Neural progenitor cell (in vitro differentiated cells): ENCODE measurements at regions not wholly inside any gene's neighbourhood (a gene's known extent, or its start where the extent isn't known, plus 50 kb on each side); places are given as distances from the start of the nearest gene placed in this dataset.

Source experiments
- CTCF ChIP-seq: fragments of 200-600 bp; sonication (generic); IDR thresholded peaks from 2 replicates; pipeline ENCODE4 v1.5.1; 2017; ENCODE audit warnings: antibody characterized with exemption, mild to moderate bottlenecking
- EZH2 ChIP-seq: fragments of 200-600 bp; sonication (generic); IDR thresholded peaks from 2 replicates; pipeline ENCODE4 v1.6.1; 2017; ENCODE audit warnings: antibody characterized with exemption, mild to moderate bottlenecking, moderate library complexity
- EZH2phosphoT487 ChIP-seq: fragments of 200-600 bp; sonication (generic); IDR thresholded peaks from 2 replicates; pipeline ENCODE4 v1.6.1; 2017; ENCODE audit warnings: antibody characterized with exemption

GRCh38 chr4:57249083-57249482 is 138.9 kb upstream of the IGFBP7 start:
- TF ChIP-seq CTCF (no peak), EZH2phosphoT487 (no peak), EZH2 (no peak)
